ELR (cell line): ENCODE measurements at regions not wholly inside any gene's neighbourhood (a gene's known extent, or its start where the extent isn't known, plus 50 kb on each side); places are given as distances from the start of the nearest gene placed in this dataset.

Experiments used
- DNase-seq: peaks from one replicate; pipeline ENCODE4 v3.0.0-alpha.2; 2015; ENCODE audit warnings: low read depth

DNA sequence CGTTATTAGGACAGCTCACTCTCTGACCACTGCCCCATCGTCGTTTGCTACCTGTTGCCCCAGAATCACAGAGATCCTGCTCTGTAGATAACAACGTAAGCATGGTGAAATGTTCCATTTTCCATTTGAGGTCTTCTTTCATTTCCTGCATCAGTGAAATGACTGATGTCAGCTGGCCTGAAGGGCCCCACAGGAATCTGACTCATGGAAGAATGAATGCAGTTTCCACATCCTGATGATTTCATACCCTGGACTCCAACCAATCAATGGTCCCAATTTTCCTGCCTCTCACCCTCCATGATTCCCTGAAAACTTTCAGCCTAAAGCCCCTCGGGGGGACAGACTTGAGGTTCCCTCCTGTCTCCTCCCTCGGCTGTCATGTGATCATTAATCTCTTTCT lies 394.4 kb upstream of the CDH4 start:
- peak; percentile 65 for DNase-seq

DNA sequence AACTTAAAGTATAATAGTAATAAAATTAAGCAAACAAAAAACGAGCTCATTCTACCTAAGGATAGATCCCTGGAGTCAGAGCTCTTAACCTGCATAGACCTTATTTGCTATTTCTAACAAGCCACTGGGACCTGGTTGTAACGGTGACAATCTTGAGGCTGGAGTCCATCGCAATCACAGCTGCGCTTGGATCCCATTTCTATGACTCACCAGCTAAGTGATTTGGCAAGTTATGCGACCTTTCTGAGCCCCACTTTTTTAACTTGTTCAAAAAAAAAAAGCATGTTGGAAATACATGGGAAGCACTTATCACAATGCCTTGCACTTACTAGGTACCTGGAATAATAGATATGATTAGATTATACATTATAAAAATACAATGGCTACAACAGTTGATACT lies 389.5 kb upstream of the CDH4 start:
- DNase-seq = no peak

DNA sequence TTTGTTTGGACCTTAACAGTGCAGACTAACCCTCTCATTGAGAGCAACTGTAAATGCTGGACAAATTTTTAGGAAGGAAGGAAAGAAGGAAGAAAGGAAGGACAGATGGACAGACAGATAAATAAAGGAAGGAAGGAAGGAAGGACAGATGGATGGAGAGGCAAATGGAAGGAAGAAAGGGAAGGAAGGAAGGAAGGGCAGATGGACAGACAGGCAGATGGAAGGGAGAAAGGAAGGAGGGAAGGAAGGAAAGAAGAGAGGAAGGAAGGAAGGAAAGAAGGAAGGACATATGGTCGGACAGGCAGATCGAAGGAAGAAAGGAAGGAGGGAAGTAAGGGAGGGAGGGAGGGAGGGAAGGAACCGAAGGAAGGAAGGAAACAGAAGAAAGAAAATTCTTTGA lies 388.5 kb upstream of the CDH4 start:
- DNase-seq = no peak

DNA sequence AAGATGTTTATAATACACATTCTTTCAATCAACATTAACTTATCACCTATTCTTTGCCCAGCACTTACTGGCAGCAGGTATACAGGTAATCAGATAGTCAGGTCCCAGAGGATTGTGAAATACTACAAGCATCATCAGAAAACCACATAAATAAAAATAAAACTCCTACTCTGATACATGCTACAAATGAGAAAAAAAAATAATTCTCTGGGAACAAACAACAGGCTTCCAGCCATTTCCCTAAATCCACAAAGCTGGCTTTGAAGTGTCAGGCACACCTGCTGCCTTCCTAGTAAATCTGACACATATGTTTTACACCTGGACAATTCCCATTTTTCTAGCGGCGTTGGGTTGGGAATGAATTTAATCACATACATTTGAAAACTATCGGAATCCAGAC lies 384.5 kb upstream of the CDH4 start:
- DNase-seq = no peak

DNA sequence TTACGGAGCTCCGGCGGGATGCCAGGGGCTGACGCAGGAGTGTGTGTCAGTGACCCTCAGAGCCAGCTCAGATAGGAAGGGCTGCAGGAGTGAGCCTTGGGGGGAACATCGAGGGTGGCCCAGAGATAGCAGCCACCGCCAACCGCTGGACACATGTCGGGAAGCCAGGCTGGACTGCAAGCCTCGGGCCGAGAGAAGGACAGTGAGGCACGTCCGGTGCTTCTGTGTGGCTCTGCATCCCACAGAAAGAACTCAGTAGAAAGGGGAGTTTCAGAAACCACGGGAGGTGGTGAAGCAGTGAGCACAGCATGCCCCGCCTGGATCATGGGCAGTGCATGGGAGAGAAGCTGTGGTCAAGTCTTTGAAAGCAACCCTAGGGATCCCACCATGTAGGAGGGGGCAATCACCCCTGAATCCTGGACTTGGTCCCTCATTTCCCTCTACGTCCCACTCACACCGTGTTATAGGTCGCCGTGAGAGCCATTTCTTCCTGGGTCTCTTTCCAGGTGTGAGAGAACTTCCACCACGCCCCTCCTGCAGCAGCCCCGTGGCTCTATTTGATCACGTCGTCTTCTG lies 383.7 kb upstream of the CDH4 start:
- no peak for DNase-seq

DNA sequence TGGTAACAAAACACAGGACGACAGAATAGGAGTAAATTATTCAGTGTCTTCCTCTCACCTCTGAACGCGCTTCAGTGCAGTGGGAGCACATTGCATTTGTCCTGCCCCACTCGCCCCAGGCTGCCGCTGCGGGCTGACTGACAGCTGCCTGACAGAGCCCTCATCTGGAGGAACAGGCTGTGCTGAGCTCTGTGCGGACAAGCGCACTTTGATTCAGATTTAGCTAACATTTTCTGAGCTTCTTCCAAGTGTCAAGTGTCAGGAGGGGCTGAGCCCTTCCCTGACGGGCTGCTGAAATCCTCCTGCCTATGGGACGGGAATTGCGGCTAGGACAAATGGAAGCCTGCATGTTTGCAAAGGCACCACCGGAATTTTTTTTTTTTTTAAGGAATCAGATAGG lies 383.0 kb upstream of the CDH4 start:
- no peak for DNase-seq

DNA sequence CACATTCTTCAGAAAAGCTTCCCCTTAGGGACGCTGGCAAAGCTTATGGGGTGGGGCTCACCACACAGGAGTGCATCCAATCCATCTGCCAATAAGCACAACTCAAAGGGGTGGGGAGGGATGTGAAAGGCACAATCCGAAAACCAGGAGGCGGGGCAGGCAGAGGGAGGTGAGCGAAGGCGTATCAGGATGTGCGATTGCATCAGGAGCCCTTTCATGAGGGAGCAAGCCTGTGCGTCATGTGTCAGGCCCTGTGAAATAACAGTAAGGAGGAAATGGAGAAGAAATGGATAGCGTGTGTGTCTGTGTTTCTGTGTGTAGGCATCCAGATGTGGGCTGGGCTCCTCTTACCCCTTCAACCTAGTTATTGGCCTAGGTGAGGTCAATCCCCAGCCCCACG lies 382.4 kb upstream of the CDH4 start:
- DNase-seq = no peak

DNA sequence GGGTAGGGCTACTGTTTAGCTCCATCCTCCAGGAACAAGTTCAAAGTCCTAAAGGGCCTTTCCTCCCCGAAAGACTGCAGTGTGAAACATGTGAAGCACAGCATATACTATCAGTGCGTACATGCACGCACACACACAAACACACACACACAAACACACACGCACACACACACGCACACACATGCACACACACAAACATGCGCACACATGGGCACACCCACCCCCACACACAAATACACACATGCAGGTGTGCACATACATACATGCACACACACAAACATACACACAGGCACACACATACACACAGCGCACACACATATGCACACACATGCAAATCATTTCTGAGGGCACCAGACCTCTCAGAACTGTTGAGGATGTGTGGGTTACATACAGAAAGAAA lies 382.0 kb upstream of the CDH4 start:
- no peak for DNase-seq

DNA sequence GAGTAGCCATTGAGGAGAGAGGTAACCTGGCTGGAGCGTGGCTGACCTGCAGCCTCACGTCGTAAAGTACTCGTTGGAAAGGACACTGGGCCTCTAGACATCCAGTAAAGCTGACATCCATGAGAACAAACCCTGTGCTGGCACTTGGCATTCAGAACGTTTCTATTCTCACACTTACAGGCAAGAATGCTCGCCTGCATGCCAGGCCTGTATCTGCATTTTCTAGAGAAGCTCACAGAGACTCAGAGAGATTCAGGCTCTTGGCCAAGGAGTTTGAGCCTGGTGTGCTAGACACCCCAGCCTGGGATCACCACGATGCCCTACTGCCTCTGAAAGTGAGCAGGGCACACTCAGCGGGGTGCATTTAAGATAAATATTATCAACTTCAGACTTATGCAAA lies 379.8 kb upstream of the CDH4 start:
- no peak for DNase-seq

DNA sequence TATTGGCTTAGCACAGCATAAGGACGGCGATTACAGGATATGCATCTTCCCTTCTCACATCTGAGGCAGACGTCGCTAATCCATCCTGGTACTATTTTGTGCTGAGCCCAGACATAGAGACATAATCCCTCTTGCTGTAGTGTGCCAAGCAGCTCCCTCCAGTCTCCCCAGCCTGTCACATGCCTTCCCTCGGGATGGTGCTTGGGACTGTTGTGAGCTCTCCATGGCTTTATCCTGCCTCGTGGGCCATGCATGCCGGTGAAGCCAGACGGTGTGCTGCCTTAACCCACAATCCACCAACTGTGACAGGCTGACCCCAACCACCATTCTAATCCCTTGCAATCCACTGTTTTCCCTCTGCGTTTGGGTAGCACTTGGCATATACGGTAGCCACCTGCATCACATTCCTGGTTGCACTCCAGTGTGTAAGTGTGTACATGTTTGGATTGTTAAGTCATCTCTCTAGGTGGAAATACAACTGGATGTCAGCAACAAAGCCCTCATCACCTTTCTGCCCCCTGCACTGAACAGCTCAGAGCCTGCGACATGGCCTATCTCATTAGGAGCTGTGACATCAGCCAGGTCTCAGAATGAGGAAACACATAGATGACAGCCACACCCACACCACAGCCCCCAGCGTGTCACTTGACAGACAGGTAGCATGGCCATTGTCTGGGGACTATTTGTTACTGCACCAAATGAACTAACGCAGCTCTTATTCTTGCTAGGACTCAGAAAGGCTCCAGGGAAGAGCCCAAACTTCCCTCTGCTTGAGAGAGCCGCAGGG lies 374.8 kb upstream of the CDH4 start:
- DNase-seq = no peak

DNA sequence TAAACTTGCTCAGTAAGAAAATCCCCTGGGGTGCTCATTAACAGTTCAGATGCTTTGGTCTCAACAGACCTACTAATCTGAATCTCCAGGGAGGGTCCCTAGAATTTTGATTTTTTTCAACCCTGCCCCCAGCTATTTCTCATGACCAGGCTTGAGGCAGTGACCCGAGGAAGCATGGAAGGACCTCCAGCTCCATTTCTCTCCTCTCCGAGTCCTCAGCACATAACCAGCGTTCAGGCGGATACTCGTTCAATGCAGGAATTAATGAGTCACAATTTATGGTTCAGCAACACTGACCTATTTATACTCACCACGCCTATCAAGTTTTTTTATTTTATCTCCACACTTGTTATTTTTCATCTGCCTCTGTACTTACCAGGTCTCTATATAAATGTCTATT lies 369.2 kb upstream of the CDH4 start:
- no peak for DNase-seq

DNA sequence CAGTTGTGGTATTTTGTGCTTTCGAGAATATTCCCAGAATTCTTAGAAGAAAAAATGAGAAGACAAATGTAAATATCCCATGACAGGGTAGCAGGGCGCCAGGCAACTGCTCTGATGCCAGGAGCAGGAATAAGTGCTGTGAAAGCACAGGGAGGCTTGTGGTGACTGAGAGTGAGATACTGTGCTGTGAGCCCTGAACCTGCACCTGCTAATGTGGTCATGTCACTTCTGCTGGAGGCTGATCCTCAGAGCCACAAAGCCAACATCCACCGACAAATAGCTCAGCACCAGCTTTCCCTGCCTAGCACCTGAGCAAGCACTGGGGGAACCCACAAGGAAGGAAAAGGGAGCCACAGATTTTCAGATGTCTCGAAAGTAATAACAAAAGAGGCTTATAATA lies 368.6 kb upstream of the CDH4 start:
- no peak for DNase-seq

DNA sequence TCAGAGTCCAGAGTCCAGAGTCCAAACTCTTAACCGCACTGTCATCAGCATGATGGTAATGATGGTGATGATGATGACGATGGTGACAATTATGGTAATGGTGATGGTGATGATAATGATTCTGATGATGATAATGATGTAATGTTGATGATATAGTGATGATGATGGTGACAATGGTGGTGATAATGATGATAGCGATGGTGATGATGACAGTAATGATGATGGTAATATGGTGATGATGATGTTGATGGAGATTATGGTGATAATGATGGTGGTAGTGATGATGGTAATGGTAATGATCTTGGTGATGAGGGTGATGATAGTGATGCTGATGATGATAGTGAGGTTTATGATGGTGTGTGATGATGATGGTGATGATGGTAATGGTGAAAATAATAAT lies 367.8 kb upstream of the CDH4 start:
- DNase-seq = no peak

DNA sequence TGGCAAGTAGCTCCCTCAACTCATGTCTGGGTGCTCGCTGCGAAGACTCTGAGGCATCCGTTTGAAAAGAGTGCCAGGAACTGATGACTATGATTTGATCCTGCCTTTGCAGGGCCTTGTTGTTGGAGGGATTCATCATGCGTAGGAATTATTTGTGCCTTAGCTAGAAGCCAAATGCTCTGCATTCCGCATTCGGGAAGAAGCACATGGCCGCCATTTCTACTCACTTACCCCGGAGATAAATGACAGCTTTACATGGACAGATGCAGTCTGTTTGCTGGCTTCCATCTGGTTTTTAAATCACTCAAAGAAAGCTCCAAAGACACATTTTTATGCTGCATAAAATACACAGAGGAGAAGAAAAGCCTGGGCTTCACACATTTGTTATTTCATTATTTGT lies 363.3 kb upstream of the CDH4 start:
- no peak for DNase-seq

DNA sequence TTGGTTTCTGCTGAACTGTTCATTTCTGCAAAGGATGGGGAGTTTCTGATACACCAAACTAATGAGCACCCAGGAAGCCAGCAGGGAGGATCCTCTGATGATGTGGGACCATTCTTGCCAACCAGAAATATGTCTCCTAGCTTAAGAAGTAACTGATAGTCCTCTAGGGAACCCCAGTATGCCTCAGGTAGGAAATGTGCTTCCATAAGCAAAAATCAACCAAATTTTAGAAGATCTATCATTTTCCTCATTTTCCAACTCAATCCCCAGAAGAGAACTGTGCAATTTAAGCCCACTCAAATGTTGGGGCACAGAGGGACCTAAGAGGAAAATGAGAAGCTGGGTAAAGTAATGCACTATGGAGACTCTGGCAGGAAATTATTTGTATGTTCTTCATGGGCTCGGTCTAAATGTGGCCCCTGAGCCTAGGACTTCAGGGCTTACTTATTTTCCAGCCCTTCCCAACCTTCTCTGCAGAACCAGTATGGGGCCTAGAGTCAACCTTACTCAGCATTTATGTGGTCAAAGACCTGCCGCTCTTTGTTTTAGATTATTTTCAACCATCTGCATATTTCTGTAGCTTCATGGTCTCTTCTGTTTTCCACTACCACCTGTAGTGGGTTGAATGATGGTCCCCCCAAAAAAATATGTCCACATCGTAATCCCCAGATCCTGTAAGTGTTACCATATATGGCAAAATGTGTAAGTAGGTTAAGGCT lies 359.8 kb upstream of the CDH4 start:
- DNase-seq = no peak

DNA sequence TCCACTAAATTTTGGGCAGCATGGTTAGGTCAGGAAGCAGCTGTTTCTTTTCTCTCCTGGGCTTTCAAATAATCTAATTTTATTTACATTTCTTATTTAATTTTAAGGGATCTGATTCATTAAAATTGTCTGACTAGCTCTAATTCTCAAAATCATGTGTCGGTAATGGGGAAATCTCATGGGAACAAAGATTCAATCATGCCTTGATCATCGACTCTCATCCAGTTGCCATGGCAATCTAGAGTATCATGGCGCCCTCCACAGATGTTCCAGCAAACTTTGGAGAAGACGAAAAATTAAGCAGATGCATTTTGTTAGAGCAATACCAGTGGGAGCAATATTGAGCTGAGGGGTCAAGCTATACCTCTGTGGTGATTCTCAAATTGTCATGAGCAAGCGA lies 358.0 kb upstream of the CDH4 start:
- DNase-seq = no peak

DNA sequence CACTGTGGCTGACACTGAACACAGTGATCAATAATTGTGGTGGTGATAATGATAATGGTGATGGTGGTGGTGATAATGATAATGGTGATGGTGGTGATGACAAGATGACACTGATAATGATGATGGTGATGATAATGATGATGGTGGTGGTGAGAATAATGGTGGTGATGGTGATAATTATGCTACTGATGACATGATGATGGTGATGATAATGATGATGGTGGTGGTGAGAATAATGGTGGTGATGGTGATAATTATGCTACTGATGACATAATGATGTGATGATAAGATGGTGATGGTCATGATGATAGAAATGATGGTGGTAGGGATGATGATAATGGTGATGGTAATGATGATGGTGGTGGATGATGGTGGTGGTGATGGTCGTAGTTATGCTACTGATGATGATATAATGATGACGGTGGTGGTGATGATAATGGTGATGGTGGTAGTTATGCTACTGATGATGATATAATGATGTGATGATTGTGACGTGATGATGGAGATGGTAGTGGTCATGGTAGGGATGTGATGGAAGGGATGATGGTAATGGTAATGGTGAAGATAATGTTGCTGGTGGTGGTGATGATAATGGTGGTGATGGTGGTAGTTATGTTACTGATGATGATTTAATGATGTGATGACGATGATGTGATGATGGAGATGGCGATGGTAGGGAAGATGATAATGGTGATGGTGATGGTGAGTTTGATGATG lies 356.5 kb upstream of the CDH4 start:
- DNase-seq = no peak

DNA sequence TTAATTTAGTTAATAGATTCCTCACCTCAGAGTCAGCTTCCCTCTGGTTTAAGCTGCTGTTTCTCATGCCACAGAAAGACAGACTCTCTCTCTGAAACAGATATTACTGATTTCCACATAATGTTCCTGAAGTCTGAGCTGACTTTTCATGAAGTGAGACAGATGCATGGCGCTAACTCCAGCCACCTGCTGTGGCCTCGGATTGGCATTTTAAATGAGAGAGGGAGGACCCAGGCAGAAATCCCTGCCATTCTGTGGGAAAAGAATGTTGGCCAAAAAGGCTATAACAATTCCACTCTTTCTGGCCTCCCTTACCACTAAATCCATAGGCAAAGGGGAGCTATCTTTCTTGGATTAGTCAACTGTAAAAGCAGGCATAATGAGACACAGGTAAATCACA lies 354.1 kb upstream of the CDH4 start:
- DNase-seq = no peak

DNA sequence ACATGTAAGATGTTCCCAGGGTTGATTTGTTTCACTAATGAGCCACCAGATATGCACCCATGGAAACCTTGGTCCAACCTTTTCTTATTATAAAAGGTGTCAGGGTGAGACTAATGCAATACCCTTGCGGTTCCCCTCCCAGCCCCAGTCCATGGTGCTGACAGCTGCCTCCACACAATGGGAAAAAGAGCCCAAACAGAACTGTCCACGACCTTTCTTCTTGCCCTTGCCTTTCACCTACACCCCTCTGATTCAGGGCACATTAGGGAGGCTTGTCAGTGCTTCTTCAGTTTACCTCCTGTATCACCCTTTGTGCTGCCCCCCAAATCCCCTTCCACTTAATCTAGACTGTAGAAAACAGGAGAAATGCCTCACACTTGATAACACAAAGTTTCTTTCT lies 352.7 kb upstream of the CDH4 start:
- no peak for DNase-seq

DNA sequence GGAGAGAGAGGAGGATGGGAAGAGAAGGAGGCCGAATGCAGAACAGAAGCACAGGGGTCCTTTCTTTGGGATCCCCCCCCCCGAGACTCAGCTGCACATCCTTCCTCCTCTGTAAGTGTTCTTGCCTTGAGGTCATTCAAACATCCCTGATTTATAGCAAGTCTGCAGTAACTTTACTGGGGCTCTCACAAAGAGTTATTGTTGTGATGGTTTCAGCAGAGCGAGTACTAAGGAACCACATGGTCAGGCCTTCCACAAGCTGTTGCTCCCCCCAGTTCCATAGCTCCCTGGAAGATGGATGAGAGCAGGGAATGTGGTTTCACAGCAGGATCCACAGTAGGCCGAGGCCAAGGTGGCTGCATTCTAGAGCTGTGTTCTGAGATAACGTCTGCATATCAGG lies 351.4 kb upstream of the CDH4 start:
- DNase-seq = no peak

DNA sequence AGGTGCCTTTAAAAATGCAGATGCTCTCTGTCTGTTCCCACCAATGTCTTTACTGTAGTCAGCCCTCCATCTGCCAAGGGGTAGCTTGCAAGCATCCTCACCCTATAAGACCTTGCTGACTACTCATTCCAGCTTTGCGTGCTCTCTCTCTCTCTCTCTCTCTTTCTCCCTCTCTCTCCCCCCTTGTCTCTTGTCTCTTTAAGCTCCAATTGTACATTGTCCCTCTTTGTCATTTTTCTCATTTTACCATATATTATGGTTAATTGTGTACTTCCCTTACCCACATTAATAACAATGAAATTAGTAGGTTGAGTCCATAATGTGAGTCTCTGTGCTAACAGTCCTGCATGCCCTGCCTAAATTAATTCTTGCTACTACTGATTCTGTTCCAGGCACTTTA lies 350.2 kb upstream of the CDH4 start:
- DNase-seq = no peak

DNA sequence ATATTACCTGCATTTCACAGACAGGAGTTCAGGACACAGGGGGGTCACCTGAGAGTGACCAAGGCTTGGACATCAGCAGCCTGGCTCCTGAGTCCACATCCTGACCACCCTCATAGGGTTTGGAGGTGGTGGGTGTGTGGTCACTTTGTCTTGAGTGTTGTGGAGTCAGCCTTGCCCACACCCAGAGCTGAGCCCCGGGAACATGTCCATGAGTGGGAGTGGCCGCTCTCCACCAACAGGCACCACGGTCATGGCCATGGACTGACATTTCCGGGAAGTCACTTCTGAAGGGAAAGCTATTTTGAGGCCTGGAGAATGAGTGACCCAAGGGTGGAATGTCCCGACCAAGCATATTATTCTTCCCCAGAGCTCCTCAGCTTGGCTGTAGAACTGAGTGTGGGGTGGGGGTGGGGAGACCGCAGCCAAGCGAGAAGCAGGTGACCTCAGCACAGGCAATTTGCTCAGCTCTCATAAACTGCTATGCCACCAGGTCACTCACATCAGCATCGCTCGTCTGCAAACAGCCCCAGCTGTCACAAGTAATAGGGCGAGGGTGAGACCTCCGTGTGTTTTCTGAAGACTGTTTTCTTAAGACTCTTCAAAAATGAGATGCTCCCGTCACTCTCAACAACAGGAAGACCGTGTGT lies 348.6 kb upstream of the CDH4 start:
- DNase-seq = no peak
